ENCODE measurements at regions not wholly inside any gene's neighbourhood (a gene's known extent, or its start where the extent isn't known, plus 50 kb on each side); places are given as distances from the start of the nearest gene placed in this dataset.

GRCh38 chr1:243980071-243980470 lies 71.0 kb upstream of the ZBTB18 start:
- TF ChIP-seq, protein P1, sequence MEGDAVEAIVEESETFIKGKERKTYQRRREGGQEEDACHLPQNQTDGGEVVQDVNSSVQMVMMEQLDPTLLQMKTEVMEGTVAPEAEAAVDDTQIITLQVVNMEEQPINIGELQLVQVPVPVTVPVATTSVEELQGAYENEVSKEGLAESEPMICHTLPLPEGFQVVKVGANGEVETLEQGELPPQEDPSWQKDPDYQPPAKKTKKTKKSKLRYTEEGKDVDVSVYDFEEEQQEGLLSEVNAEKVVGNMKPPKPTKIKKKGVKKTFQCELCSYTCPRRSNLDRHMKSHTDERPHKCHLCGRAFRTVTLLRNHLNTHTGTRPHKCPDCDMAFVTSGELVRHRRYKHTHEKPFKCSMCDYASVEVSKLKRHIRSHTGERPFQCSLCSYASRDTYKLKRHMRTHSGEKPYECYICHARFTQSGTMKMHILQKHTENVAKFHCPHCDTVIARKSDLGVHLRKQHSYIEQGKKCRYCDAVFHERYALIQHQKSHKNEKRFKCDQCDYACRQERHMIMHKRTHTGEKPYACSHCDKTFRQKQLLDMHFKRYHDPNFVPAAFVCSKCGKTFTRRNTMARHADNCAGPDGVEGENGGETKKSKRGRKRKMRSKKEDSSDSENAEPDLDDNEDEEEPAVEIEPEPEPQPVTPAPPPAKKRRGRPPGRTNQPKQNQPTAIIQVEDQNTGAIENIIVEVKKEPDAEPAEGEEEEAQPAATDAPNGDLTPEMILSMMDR (IDR thresholded peaks at IDR 0.05): no peak
- TF ChIP-seq POLR2A (IDR thresholded peaks at IDR 0.05): no peak
